ENCODE measurements at regions not wholly inside any gene's neighbourhood (a gene's known extent, or its start where the extent isn't known, plus 50 kb on each side); places are given as distances from the start of the nearest gene placed in this dataset.

GRCh38 chr15:62844564-62845240 is 197.8 kb upstream of the TPM1 start:
- no peak overlapping the region for H3K4me3 ChIP-seq (ENCODE audit: low read length)
- peak; percentile 53 for DNase-seq (ENCODE audit: low read depth)
- TF ChIP-seq CTCF (conservative IDR thresholded peaks at IDR 0.05; ENCODE audit: low read length): no peak

- peak; percentile 26 for DNase-seq (ENCODE audit: low read depth)
- H3K4me3 ChIP-seq (ENCODE audit: low read length): no peak overlapping the region
- TF ChIP-seq CTCF (conservative IDR thresholded peaks at IDR 0.05; ENCODE audit: low read length): no peak
These were observed 197.1 kb upstream of the TPM1 start for GRCh38 chr15:62845241-62846126.

GRCh38 chr15:62846131-62846804 is 196.3 kb upstream of the TPM1 start:
- no peak for DNase-seq (ENCODE audit: low read depth)
- no peak for TF ChIP-seq CTCF (conservative IDR thresholded peaks at IDR 0.05; ENCODE audit: low read length)
- no peak overlapping the region for H3K4me3 ChIP-seq (ENCODE audit: low read length)

- TF ChIP-seq CTCF (conservative IDR thresholded peaks at IDR 0.05; ENCODE audit: low read length): no peak
- no peak for DNase-seq (ENCODE audit: low read depth)
- H3K4me3 ChIP-seq (ENCODE audit: low read length): no peak overlapping the region
These were observed 195.6 kb upstream of the TPM1 start for GRCh38 chr15:62846805-62847495.

GRCh38 chr15:62847900-62848489 is 194.6 kb upstream of the TPM1 start:
- H3K4me3 ChIP-seq (ENCODE audit: low read length): no peak overlapping the region
- DNase-seq (ENCODE audit: low read depth): peak; percentile 53
- TF ChIP-seq CTCF (conservative IDR thresholded peaks at IDR 0.05; ENCODE audit: low read length): peak; percentile 60

- H3K4me3 ChIP-seq (ENCODE audit: low read length): no peak overlapping the region
- DNase-seq (ENCODE audit: low read depth): peak; percentile 62
- peak; percentile 38 for TF ChIP-seq CTCF (conservative IDR thresholded peaks at IDR 0.05; ENCODE audit: low read length)
These were observed 193.9 kb upstream of the TPM1 start for GRCh38 chr15:62848632-62849050.
